HG03469 (cell line): ENCODE measurements at regions not wholly inside any gene's neighbourhood (a gene's known extent, or its start where the extent isn't known, plus 50 kb on each side); places are given as distances from the start of the nearest gene placed in this dataset.

Experiments used
- ATAC-seq: cut with Tn5 transposase; IDR thresholded peaks from one replicate; pipeline ENCODE4 v1.9.1; 2021; ENCODE audit warnings: mild to moderate bottlenecking, moderate library complexity, moderate number of reproducible peaks; ENCODE audit not compliant: unreplicated experiment

- ATAC-seq, result no peak
Measured at GRCh38 chr18:59760212-59760611, 63.0 kb upstream of the CCBE1 start.

GRCh38 chr18:59758837-59759236 lies 61.6 kb upstream of the CCBE1 start:
- ATAC-seq, result no peak

GRCh38 chr18:59758106-59758505 lies 60.9 kb upstream of the CCBE1 start:
- ATAC-seq, result no peak

GRCh38 chr18:59752666-59753065 lies 55.4 kb upstream of the CCBE1 start:
- no peak for ATAC-seq

GRCh38 chr18:59751186-59751585 lies 54.0 kb upstream of the CCBE1 start:
- no peak for ATAC-seq

GRCh38 chr18:59748628-59749360 lies 51.6 kb upstream of the CCBE1 start:
- no peak for ATAC-seq
